ENCODE measurements at regions not wholly inside any gene's neighbourhood (a gene's known extent, or its start where the extent isn't known, plus 50 kb on each side); places are given as distances from the start of the nearest gene placed in this dataset.

- no peak for TF ChIP-seq CTCF (IDR thresholded peaks at IDR 0.05; ENCODE audit: low read depth, low read length)
- no peak for TF ChIP-seq POLR2A (IDR thresholded peaks at IDR 0.05; ENCODE audit: extremely low read depth, insufficient read length)
- no peak for TF ChIP-seq MYC (IDR thresholded peaks at IDR 0.05; ENCODE audit: low read depth, low read length)
- TF ChIP-seq MAX (IDR thresholded peaks at IDR 0.05; ENCODE audit: low read depth, low read length), result no peak
These were observed 242.8 kb upstream of the PPP2R2D start for GRCh38 chr10:131657985-131658330.

All from NB4 (cell line).